Right atrium auricular region (tissue), 2 donors: ENCODE measurements at regions not wholly inside any gene's neighbourhood (a gene's known extent, or its start where the extent isn't known, plus 50 kb on each side); places are given as distances from the start of the nearest gene placed in this dataset.
"Not testable (repeated sequence)": the region's sequence is repeated elsewhere in the genome, so short reads cannot be mapped to it uniquely, and the experiment has no call there.

Source experiments
- DNase-seq: peaks from one replicate; pipeline ENCODE4 v3.0.0-alpha.2; 2019; ENCODE audit warnings: low spot score
- H3K27ac ChIP-seq, 2 donors: fragments of 200-600 bp; sonication (generic); 1 replicate in 1 of 2; 2 replicates in 1 of 2; pipeline ENCODE4 v1.5.1; 2016 to 2019
- H3K27me3 ChIP-seq, 2 donors: fragments of 200-600 bp; sonication (generic); one replicate each; pipeline versions ENCODE4 v1.5.1 to v1.6.0; 2017 to 2019
- H3K36me3 ChIP-seq: fragments of 200-600 bp; sonication (generic); one replicate; pipeline ENCODE4 v1.5.1; 2016
- H3K4me1 ChIP-seq, 2 donors: fragments of 200-600 bp; sonication (generic); one replicate each; pipeline versions ENCODE4 v1.5.1 to v1.6.0; 2017 to 2019
- H3K4me3 ChIP-seq, 2 donors: fragments of 200-600 bp; sonication (generic); 1 replicate in 1 of 2; 2 replicates in 1 of 2; pipeline ENCODE4 v1.5.1; 2017 to 2019; ENCODE audit warnings: mild to moderate bottlenecking in 1 of 2, moderate library complexity in 1 of 2
- H3K9me3 ChIP-seq, 2 donors: fragments of 200-600 bp; sonication (generic); one replicate each; pipeline ENCODE4 v1.5.1; 2019
- CTCF ChIP-seq, 2 donors: fragments of 200-600 bp; sonication (generic); IDR thresholded peaks; one replicate each; pipeline ENCODE4 v1.5.1; 2019; ENCODE audit warnings: antibody characterized with exemption in 2 of 2

- no peak for TF ChIP-seq CTCF (IDR thresholded peaks at IDR 0.05)
- no peak overlapping the region for H3K4me3 ChIP-seq
- DNase-seq = no peak
- H3K27me3 ChIP-seq = no peaks in the 10 kb centered on the region
- H3K9me3 ChIP-seq = no peaks in the 10 kb centered on the region
- H3K27ac ChIP-seq = no peak overlapping the region
- peaks cover 0 to 7% of the 10 kb centered on the region in 2 donors for H3K4me1 ChIP-seq
- no peaks in the 10 kb centered on the region for H3K36me3 ChIP-seq
Measured at GRCh38 chr1:117759535-117759934, 153.7 kb downstream of the TENT5C start.

- H3K27ac ChIP-seq = no peak overlapping the region
- TF ChIP-seq CTCF (IDR thresholded peaks at IDR 0.05) = no peak
- no peaks in the 10 kb centered on the region for H3K9me3 ChIP-seq
- no peak for DNase-seq
- no peaks in the 10 kb centered on the region for H3K36me3 ChIP-seq
- no peaks in the 10 kb centered on the region for H3K27me3 ChIP-seq
- no peak overlapping the region for H3K4me3 ChIP-seq
- peaks cover 0 to 7% of the 10 kb centered on the region in 2 donors for H3K4me1 ChIP-seq
Measured at GRCh38 chr1:117760069-117760468, 154.2 kb downstream of the TENT5C start.

- H3K27me3 ChIP-seq = no peaks in the 10 kb centered on the region
- peaks cover 0 to 7% of the 10 kb centered on the region in 2 donors for H3K4me1 ChIP-seq
- H3K4me3 ChIP-seq = no peak overlapping the region
- no peak for DNase-seq
- H3K9me3 ChIP-seq = no peaks in the 10 kb centered on the region
- TF ChIP-seq CTCF (IDR thresholded peaks at IDR 0.05) = no peak
- no peak overlapping the region for H3K27ac ChIP-seq
- no peaks in the 10 kb centered on the region for H3K36me3 ChIP-seq
Measured at GRCh38 chr1:117760485-117760884, 154.6 kb downstream of the TENT5C start.

- not testable (repeated sequence) for H3K4me1 ChIP-seq, H3K36me3 ChIP-seq, H3K27ac ChIP-seq, H3K27me3 ChIP-seq, DNase-seq, H3K4me3 ChIP-seq
- peaks cover 4 to 33% of the 10 kb centered on the region in 2 donors for H3K9me3 ChIP-seq
Measured at GRCh38 chr1:117767756-117768155, 161.7 kb downstream of the GDAP2 start.

- DNase-seq = no peak
- no peaks in the 10 kb centered on the region for H3K36me3 ChIP-seq
- no peak for TF ChIP-seq CTCF (IDR thresholded peaks at IDR 0.05)
- no peaks in the 10 kb centered on the region for H3K27me3 ChIP-seq
- H3K27ac ChIP-seq = no peak overlapping the region
- H3K4me1 ChIP-seq = no peaks in the 10 kb centered on the region
- H3K9me3 ChIP-seq = peaks cover 4 to 33% of the 10 kb centered on the region in 2 donors
- no peak overlapping the region for H3K4me3 ChIP-seq
Measured at GRCh38 chr1:117770981-117771531, 158.4 kb downstream of the GDAP2 start.

- no peaks in the 10 kb centered on the region for H3K9me3 ChIP-seq
- TF ChIP-seq CTCF (IDR thresholded peaks at IDR 0.05) = no peak
- H3K27ac ChIP-seq = no peak overlapping the region
- H3K4me3 ChIP-seq = no peak overlapping the region
- H3K27me3 ChIP-seq = no peaks in the 10 kb centered on the region
- no peak for DNase-seq
- H3K36me3 ChIP-seq = no peaks in the 10 kb centered on the region
- peaks cover 0 to 13% of the 10 kb centered on the region in 2 donors for H3K4me1 ChIP-seq
Measured at GRCh38 chr1:117779364-117779763, 150.1 kb downstream of the GDAP2 start.
